ENCODE measurements at regions not wholly inside any gene's neighbourhood (a gene's known extent, or its start where the extent isn't known, plus 50 kb on each side); places are given as distances from the start of the nearest gene placed in this dataset.
"Not testable (repeated sequence)": the region's sequence is repeated elsewhere in the genome, so short reads cannot be mapped to it uniquely, and the experiment has no call there.

DNA sequence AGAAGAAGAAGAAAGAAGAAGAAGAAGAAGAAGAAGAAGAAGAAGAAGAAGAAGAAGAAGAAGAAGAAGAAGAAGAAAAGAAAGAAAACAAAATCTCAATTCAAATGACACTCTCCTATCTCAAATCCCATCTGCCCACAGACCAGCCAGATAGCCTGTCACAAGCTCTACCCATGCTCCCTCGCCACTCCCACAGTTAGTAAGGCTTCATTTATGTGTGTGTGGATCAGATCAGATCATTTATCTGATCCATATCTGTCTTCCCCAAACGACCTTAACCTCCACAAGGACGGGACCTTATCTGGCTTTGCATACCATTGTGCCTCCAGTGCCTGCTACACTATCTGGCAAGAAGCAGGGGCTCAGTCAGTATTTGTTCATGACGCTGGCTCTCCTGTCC lies 81.9 kb upstream of the RREB1 start:
- Mint-ChIP-seq H3K36me3 (ENCODE audit: low read depth) (no peaks in the 10 kb centered on the region), H3K9me3 (peaks cover 8% of the 10 kb centered on the region), H3K4me3 (no peak overlapping the region), H3K27ac (no peak overlapping the region), H3K27me3 (ENCODE audit: low read depth) (no peaks in the 10 kb centered on the region), H3K4me1 (peaks cover 5% of the 10 kb centered on the region)
- TF ChIP-seq, protein P1, sequence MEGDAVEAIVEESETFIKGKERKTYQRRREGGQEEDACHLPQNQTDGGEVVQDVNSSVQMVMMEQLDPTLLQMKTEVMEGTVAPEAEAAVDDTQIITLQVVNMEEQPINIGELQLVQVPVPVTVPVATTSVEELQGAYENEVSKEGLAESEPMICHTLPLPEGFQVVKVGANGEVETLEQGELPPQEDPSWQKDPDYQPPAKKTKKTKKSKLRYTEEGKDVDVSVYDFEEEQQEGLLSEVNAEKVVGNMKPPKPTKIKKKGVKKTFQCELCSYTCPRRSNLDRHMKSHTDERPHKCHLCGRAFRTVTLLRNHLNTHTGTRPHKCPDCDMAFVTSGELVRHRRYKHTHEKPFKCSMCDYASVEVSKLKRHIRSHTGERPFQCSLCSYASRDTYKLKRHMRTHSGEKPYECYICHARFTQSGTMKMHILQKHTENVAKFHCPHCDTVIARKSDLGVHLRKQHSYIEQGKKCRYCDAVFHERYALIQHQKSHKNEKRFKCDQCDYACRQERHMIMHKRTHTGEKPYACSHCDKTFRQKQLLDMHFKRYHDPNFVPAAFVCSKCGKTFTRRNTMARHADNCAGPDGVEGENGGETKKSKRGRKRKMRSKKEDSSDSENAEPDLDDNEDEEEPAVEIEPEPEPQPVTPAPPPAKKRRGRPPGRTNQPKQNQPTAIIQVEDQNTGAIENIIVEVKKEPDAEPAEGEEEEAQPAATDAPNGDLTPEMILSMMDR (IDR thresholded peaks at IDR 0.05; ENCODE audit: unreplicated experiment in 3 of 3) = no peak

DNA sequence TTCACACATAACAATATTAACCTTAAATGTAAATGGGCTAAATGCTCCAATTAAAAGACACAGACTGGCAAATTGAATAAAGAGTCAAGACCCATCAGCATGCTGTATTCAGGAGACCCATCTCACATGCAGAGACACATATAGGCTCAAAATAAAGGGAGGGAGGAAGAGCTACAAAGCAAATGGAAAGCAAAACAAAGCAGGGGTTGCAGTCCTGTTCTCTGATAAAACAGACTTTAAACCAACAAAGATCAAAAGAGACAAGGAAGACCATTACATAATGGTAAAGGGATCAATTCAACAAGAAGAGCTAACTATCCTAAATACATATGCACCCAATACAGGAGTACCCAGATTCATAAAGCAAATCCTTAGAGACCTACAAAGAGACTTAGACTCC lies 78.8 kb upstream of the RREB1 start:
- H3K36me3 Mint-ChIP-seq (ENCODE audit: low read depth); H3K4me1 Mint-ChIP-seq; H3K4me3 Mint-ChIP-seq; H3K27ac Mint-ChIP-seq: not testable (repeated sequence)
- Mint-ChIP-seq H3K27me3 (ENCODE audit: low read depth) (peaks cover 11% of the 10 kb centered on the region), H3K9me3 (peaks cover 11% of the 10 kb centered on the region)

DNA sequence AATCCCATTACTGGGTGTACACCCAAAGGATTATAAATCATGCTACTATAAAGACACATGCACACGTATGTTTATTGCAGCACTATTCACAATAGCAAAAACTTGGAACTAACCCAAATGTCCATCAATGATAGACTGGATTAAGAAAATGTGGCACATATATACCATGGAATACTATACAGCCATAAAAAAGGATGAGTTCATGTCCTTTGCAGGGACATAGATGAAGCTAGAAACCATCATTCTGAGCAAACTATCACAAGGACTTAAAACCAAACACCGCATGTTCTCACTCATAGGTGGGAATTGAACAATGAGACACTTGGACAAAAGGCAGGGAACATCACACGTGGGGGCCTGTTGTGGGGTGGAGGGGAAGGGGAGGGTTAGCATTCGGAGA lies 76.8 kb upstream of the RREB1 start:
- Mint-ChIP-seq H3K9me3 (peaks cover 11% of the 10 kb centered on the region), H3K27me3 (ENCODE audit: low read depth) (peaks cover 14% of the 10 kb centered on the region)
- H3K4me1 Mint-ChIP-seq; H3K4me3 Mint-ChIP-seq; H3K27ac Mint-ChIP-seq; H3K36me3 Mint-ChIP-seq (ENCODE audit: low read depth): not testable (repeated sequence)

DNA sequence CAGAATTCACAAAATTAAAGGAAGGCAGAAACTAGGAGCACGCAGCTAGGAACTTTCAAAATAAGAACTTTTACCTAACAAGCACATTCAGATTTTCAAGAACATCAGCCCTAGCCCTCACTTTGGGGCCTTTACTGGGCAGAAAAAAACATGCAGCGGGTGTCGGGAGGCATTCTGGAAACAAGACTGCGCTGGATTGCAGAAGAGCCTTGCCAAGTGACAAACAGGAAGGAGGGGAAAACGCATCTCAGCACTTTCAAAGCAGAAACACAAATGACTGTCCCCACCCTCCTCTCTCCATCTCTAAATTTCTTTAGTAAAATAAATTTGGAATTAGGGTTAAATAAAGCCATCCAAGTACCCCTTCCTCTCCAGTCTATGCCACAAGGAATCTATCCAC lies 74.6 kb upstream of the RREB1 start:
- Mint-ChIP-seq H3K4me3 (no peak overlapping the region), H3K9me3 (peaks cover 3% of the 10 kb centered on the region), H3K27ac (no peak overlapping the region), H3K36me3 (ENCODE audit: low read depth) (no peaks in the 10 kb centered on the region), H3K27me3 (ENCODE audit: low read depth) (peaks cover 14% of the 10 kb centered on the region), H3K4me1 (peaks cover 8% of the 10 kb centered on the region)
- TF ChIP-seq, protein P1 (IDR thresholded peaks at IDR 0.05; ENCODE audit: unreplicated experiment in 3 of 3) = no peak

DNA sequence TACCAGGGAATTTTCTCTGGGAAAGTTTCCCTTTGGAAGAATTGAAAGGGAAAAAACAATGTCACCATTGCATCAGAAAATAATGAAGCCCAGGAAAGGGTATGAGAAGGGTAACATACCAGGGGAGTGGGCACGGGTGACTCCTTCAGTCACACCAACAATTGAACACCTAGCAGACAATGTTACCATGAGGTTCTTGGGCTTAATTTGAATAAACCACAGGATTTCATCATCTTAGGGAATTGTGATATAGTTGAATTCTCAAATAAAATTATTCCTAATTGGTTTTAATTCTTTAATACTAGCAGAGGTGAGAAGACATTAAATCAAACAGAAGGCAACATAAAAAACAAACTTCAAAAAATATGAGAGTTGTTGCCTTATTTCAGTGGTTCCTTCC lies 73.7 kb upstream of the RREB1 start:
- Mint-ChIP-seq H3K4me3 (no peak overlapping the region), H3K4me1 (peaks cover 8% of the 10 kb centered on the region), H3K27ac (no peak overlapping the region), H3K36me3 (ENCODE audit: low read depth) (no peaks in the 10 kb centered on the region), H3K9me3 (peaks cover 8% of the 10 kb centered on the region), H3K27me3 (ENCODE audit: low read depth) (peaks cover 14% of the 10 kb centered on the region)
- TF ChIP-seq, protein P1 (IDR thresholded peaks at IDR 0.05; ENCODE audit: unreplicated experiment in 3 of 3) = no peak

DNA sequence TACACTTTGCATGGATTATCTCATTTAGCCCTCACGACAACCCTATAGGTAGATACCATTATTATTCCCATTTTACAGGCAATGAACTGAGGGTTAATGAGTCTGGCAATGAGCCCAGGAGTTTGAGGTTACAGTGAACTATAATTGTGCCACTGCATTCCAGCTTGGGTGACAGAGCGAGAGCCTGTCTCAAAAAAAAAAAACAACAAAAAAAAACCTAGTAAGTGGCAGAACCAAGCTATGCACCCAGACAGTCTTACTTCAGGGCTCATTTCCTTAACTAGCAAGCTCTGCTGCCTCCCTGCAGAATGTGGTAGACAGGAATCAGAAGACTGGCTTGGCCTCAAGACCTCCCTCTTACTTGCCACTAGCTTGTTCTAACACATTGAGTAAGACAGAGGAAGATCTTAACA lies 71.9 kb upstream of the RREB1 start:
- no peak overlapping the region for H3K27ac Mint-ChIP-seq
- no peaks in the 10 kb centered on the region for H3K36me3 Mint-ChIP-seq (ENCODE audit: low read depth)
- H3K4me1 Mint-ChIP-seq = peaks cover 14% of the 10 kb centered on the region
- no peak overlapping the region for H3K4me3 Mint-ChIP-seq
- TF ChIP-seq, protein P1 (IDR thresholded peaks at IDR 0.05; ENCODE audit: unreplicated experiment in 3 of 3) = no peak
- H3K27me3 Mint-ChIP-seq (ENCODE audit: low read depth) = peaks cover 14% of the 10 kb centered on the region
- H3K9me3 Mint-ChIP-seq = peaks cover 8% of the 10 kb centered on the region

DNA sequence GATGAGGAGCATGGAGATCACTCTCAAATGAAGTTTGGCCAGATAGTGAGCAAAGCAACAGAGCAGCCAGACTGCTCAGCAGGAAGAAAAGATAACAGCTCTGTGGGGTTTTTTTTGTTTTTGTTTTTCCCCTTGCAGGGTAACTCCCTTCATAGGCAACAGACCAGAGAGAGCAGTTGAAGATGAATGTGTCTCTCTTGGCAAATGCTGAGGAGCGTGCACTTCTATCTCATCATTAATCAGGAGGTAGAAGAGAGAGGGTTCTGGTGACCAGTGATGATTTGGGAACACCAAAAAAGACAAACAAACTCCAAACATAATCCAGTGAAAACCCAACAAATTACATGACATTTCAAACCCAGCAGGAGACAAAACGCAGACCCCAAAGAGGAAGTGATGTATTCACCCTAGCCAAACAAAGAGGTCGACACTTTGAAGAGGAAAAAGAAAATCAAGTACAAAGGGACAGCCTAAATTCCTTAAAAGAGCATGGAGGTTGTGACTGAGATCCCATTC lies 66.2 kb upstream of the RREB1 start:
- no peak overlapping the region for H3K4me3 Mint-ChIP-seq
- H3K27ac Mint-ChIP-seq = peak overlapping the region; percentile 72 to 92 (median 88)
- TF ChIP-seq, protein P1 (IDR thresholded peaks at IDR 0.05; ENCODE audit: unreplicated experiment in 3 of 3) = no peak
- H3K36me3 Mint-ChIP-seq (ENCODE audit: low read depth) = no peaks in the 10 kb centered on the region
- peaks cover 5% of the 10 kb centered on the region for H3K9me3 Mint-ChIP-seq
- H3K4me1 Mint-ChIP-seq = peaks cover 42% of the 10 kb centered on the region
- H3K27me3 Mint-ChIP-seq (ENCODE audit: low read depth) = peaks cover 5% of the 10 kb centered on the region
